ENCODE measurements at regions not wholly inside any gene's neighbourhood (a gene's known extent, or its start where the extent isn't known, plus 50 kb on each side); places are given as distances from the start of the nearest gene placed in this dataset.

- no peaks in the 10 kb centered on the region for H3K27me3 Mint-ChIP-seq
- no peak overlapping the region for H3K27ac Mint-ChIP-seq
- H3K4me3 Mint-ChIP-seq, result no peak overlapping the region
- H3K4me1 Mint-ChIP-seq, result no peaks in the 10 kb centered on the region
- no peak for DNase-seq
- no peaks in the 10 kb centered on the region for H3K9me3 Mint-ChIP-seq
- no peaks in the 10 kb centered on the region for H3K36me3 Mint-ChIP-seq
These were observed 199.6 kb upstream of the MAF start for GRCh38 chr16:79800016-79800608.

DNA sequence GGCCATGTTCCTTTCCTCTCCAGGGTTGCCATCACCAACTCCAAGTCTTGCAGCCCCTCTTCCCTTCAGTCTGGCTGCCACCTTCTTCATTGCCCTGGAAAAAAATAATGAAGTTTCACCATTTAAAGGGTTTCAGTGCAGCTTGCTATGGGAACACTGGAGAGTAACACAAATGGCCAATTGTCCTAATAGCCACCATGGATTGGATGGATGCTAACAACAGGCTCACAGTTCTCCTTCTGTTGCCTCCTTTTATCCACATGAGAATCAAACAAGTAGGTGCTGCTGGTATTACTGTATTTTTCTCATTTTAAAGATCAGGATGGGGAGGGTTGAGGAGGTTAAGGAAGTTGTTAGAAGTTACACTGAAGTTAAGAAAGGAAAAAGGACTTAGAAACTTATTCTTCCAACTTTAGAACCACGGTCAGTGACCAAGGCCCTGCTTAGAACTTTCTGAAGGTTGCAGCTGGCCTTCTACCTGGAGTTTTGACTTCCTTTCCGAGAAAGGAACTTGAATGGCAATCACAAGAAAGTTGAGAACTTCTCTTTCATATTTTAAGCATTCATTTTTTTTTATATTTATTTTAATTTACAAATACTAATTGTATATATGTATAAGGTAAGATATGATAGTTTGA is 198.0 kb upstream of the MAF start:
- Mint-ChIP-seq H3K36me3 (no peaks in the 10 kb centered on the region), H3K4me3 (no peak overlapping the region), H3K27ac (no peak overlapping the region), H3K9me3 (no peaks in the 10 kb centered on the region), H3K4me1 (no peaks in the 10 kb centered on the region), H3K27me3 (no peaks in the 10 kb centered on the region)
- no peak for DNase-seq

- Mint-ChIP-seq H3K4me3 (no peak overlapping the region), H3K27me3 (no peaks in the 10 kb centered on the region), H3K9me3 (no peaks in the 10 kb centered on the region), H3K36me3 (no peaks in the 10 kb centered on the region), H3K27ac (no peak overlapping the region), H3K4me1 (no peaks in the 10 kb centered on the region)
- DNase-seq, result no peak
These were observed 196.9 kb upstream of the MAF start for GRCh38 chr16:79797486-79797885.

GRCh38 chr16:79795556-79795955 is 195.0 kb upstream of the MAF start:
- no peak overlapping the region for H3K4me3 Mint-ChIP-seq
- DNase-seq, result no peak
- H3K27ac Mint-ChIP-seq, result no peak overlapping the region
- no peaks in the 10 kb centered on the region for H3K4me1 Mint-ChIP-seq
- no peaks in the 10 kb centered on the region for H3K9me3 Mint-ChIP-seq
- H3K36me3 Mint-ChIP-seq, result no peaks in the 10 kb centered on the region
- H3K27me3 Mint-ChIP-seq, result no peaks in the 10 kb centered on the region

GRCh38 chr16:79794941-79795340 is 194.4 kb upstream of the MAF start:
- Mint-ChIP-seq H3K4me3 (no peak overlapping the region), H3K36me3 (no peaks in the 10 kb centered on the region), H3K27me3 (no peaks in the 10 kb centered on the region), H3K9me3 (no peaks in the 10 kb centered on the region), H3K4me1 (no peaks in the 10 kb centered on the region), H3K27ac (no peak overlapping the region)
- no peak for DNase-seq

- no peaks in the 10 kb centered on the region for H3K27me3 Mint-ChIP-seq
- no peak overlapping the region for H3K27ac Mint-ChIP-seq
- H3K36me3 Mint-ChIP-seq, result no peaks in the 10 kb centered on the region
- no peak for DNase-seq
- H3K4me3 Mint-ChIP-seq, result no peak overlapping the region
- no peaks in the 10 kb centered on the region for H3K9me3 Mint-ChIP-seq
- H3K4me1 Mint-ChIP-seq, result no peaks in the 10 kb centered on the region
These were observed 192.3 kb upstream of the MAF start for GRCh38 chr16:79792664-79793351.

DNA sequence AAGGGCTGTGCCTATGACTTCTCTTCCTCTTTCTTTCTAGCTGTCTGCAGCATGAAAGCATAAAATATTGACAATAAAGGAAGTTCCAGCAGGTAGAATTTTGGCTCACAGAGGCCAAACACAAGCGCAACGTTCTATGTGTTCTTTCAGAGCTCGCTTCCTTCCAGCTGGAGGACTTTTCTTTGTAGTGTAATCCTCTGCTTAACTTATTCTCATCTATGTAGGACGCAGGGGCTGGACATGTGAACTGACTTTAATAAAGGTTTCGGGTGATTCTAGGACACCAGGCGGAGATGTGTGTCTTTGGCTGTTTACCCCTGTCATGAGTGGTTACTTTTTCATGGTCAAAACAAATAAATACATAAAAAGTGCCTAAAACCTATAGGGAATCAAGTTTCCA is 191.5 kb upstream of the MAF start:
- Mint-ChIP-seq H3K27me3 (no peaks in the 10 kb centered on the region), H3K4me1 (no peaks in the 10 kb centered on the region), H3K27ac (no peak overlapping the region), H3K9me3 (no peaks in the 10 kb centered on the region), H3K4me3 (no peak overlapping the region), H3K36me3 (no peaks in the 10 kb centered on the region)
- DNase-seq, result no peak

DNA sequence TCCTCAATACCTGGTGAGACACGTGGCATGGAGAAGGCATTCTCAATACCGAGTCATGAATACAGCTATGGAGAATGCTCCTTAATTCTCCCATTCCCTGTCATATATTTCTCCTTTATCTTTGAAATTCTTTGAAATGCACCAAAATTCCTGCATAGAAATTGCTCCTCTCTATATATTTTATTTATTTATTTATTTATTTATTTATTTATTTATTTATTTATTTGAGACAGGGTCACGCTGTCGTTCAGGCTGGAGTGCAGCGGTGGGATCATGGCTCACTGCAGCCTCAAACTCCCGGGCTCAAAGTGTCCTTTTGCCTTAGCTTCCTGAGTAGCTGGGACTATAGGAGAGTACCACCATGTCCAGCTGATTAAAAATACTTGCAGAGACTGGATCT is 190.3 kb upstream of the MAF start:
- Mint-ChIP-seq H3K4me3 (no peak overlapping the region), H3K36me3 (no peaks in the 10 kb centered on the region), H3K27me3 (no peaks in the 10 kb centered on the region), H3K27ac (no peak overlapping the region), H3K4me1 (no peaks in the 10 kb centered on the region), H3K9me3 (no peaks in the 10 kb centered on the region)
- DNase-seq, result no peak

DNA sequence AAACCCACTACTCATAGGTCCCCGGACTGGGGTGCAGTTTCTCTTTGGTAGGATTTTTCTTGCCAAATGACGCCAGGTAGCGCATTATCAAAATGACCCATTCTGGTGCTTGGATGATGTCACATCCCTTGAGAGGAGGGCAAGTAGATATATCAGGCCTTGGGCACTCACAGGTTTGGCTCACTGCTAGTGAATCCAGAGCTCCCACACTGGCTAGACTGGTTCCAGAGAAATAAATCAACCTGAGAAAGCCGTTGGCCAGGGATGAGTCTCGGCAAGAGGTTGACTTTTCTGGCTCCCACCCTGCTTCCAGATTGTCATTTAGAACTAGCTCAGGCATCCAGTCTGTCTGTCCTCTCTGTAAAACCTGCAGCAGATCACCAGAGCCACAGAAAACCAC is 188.4 kb upstream of the MAF start:
- Mint-ChIP-seq H3K4me1 (no peaks in the 10 kb centered on the region), H3K4me3 (no peak overlapping the region), H3K27me3 (no peaks in the 10 kb centered on the region), H3K9me3 (no peaks in the 10 kb centered on the region), H3K27ac (no peak overlapping the region), H3K36me3 (no peaks in the 10 kb centered on the region)
- DNase-seq, result no peak

- no peaks in the 10 kb centered on the region for H3K27me3 Mint-ChIP-seq
- H3K4me1 Mint-ChIP-seq, result no peaks in the 10 kb centered on the region
- no peak overlapping the region for H3K27ac Mint-ChIP-seq
- H3K4me3 Mint-ChIP-seq, result no peak overlapping the region
- H3K36me3 Mint-ChIP-seq, result no peaks in the 10 kb centered on the region
- no peaks in the 10 kb centered on the region for H3K9me3 Mint-ChIP-seq
- DNase-seq, result no peak
These were observed 185.9 kb upstream of the MAF start for GRCh38 chr16:79786389-79786788.

DNA sequence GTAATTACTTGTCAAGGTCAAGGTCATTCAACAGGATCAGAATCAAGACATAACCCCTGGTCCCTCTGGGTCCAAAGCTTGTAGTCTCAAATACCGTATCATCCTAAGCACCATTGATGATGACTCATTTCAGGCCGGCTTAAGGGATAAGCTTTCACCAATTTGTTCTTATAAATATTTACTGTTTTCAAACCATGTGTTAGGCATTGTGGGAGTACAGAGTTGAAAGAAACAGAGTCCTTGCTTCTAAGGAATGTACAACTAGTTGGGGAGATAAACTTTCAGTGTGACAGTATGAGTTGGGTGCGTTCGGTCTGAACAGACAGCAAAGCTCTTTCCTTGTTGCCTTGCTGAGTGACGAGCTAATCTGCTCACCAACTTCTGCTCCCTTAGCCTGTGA is 183.5 kb upstream of the MAF start:
- Mint-ChIP-seq H3K4me3 (no peak overlapping the region), H3K27ac (no peak overlapping the region), H3K27me3 (peaks cover 4% of the 10 kb centered on the region), H3K36me3 (no peaks in the 10 kb centered on the region), H3K9me3 (no peaks in the 10 kb centered on the region), H3K4me1 (no peaks in the 10 kb centered on the region)
- no peak for DNase-seq

- no peak for DNase-seq
- H3K36me3 Mint-ChIP-seq, result no peaks in the 10 kb centered on the region
- no peaks in the 10 kb centered on the region for H3K4me1 Mint-ChIP-seq
- no peak overlapping the region for H3K27ac Mint-ChIP-seq
- H3K27me3 Mint-ChIP-seq, result peaks cover 9% of the 10 kb centered on the region
- no peak overlapping the region for H3K4me3 Mint-ChIP-seq
- H3K9me3 Mint-ChIP-seq, result no peaks in the 10 kb centered on the region
These were observed 177.1 kb upstream of the MAF start for GRCh38 chr16:79777679-79778078.

DNA sequence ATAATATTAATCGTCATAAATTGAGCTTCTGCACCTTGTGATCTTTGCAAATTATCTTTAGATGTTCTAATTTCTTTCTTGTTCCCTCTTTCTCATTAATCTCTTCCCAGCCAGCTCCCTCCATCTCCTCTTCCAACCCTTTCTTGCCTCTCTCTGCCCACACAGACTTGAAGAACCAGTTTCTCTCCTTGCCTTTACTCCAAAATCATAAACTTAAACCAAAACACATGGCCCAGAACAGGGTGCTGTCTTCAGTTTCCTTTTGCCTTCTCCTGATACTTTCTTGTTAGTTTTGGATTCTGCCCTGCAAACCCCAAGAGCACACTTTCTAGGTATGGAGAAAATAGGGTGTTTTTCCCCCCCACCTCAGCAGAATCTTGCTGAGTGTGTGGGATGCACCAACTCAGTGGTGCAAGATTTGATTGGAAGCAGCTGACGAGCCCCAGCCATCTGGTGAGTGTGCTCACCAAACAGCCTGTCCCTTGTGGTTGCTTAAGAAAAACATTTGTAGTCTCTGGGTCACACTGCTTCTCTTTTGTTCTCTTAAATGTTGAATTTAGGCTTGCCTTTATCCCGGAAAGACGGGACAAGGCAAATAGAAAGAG is 175.8 kb upstream of the MAF start:
- no peak overlapping the region for H3K4me3 Mint-ChIP-seq
- DNase-seq, result no peak
- no peak overlapping the region for H3K27ac Mint-ChIP-seq
- no peaks in the 10 kb centered on the region for H3K9me3 Mint-ChIP-seq
- H3K4me1 Mint-ChIP-seq, result no peaks in the 10 kb centered on the region
- H3K36me3 Mint-ChIP-seq, result no peaks in the 10 kb centered on the region
- H3K27me3 Mint-ChIP-seq, result peaks cover 21% of the 10 kb centered on the region

- no peak overlapping the region for H3K27ac Mint-ChIP-seq
- peaks cover 42% of the 10 kb centered on the region for H3K27me3 Mint-ChIP-seq
- peaks cover 9% of the 10 kb centered on the region for H3K4me1 Mint-ChIP-seq
- no peak for DNase-seq
- no peak overlapping the region for H3K4me3 Mint-ChIP-seq
- H3K36me3 Mint-ChIP-seq, result no peaks in the 10 kb centered on the region
- H3K9me3 Mint-ChIP-seq, result no peaks in the 10 kb centered on the region
These were observed 172.2 kb upstream of the MAF start for GRCh38 chr16:79772784-79773183.

DNA sequence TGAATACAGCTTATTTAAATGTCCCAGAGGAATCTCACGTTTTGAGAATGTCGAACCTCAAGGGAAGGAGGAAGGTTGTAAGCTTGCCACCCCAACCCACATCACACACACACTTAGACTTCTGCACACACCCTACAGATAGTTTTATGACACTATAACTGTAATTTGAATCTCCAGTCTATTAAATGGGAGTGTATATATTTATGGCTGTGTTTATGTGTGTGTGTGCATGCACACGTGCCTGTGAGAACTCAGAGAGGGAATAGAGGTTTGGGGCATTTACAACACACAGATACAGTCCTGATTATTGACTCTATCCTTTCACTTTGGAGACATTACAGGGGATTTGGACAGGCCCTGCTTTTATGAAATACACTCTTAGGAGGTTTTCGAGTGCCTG is 171.5 kb upstream of the MAF start:
- Mint-ChIP-seq H3K4me1 (peaks cover 9% of the 10 kb centered on the region), H3K27ac (no peak overlapping the region), H3K36me3 (no peaks in the 10 kb centered on the region), H3K4me3 (no peak overlapping the region), H3K27me3 (peaks cover 41% of the 10 kb centered on the region), H3K9me3 (no peaks in the 10 kb centered on the region)
- no peak for DNase-seq
